Thyroid gland (tissue), 4 donors: ENCODE measurements at regions not wholly inside any gene's neighbourhood (a gene's known extent, or its start where the extent isn't known, plus 50 kb on each side); places are given as distances from the start of the nearest gene placed in this dataset.
A peak's percentile ranks its signal among the peaks of the same experiment; 100 is the strongest.

Experiments
- DNase-seq, 2 donors: peaks; one replicate each; pipeline ENCODE4 v3.0.0-alpha.2; 2019
- H3K27ac ChIP-seq, 3 donors: fragments of 200-600 bp; sonication (generic); 1 replicate in 2 of 3; 2 replicates in 1 of 3; pipeline ENCODE4 v1.5.1; 2016 to 2019; ENCODE audit warnings: mild to moderate bottlenecking in 1 of 3, moderate library complexity in 1 of 3
- H3K27me3 ChIP-seq: fragments of 200-600 bp; sonication (generic); one replicate; pipeline ENCODE4 v1.5.1; 2019
- H3K36me3 ChIP-seq, 2 donors: fragments of 200-600 bp; sonication (generic); one replicate each; pipeline ENCODE4 v1.5.1; 2016 to 2019
- H3K4me1 ChIP-seq, 2 donors: fragments of 200-600 bp; sonication (generic); one replicate each; pipeline ENCODE4 v1.5.1; 2017 to 2019
- H3K4me3 ChIP-seq, 3 donors: fragments of 200-600 bp; sonication (generic); replicated peaks in 1 of 3; 1 replicate in 2 of 3; 2 replicates in 1 of 3; pipeline ENCODE4 v1.5.1; 2016; ENCODE audit warnings: mild to moderate bottlenecking in 1 of 3
- H3K9me3 ChIP-seq: fragments of 200-600 bp; sonication (generic); one replicate; pipeline ENCODE4 v1.5.1; 2017
- POLR2A ChIP-seq, 2 donors: fragments of 450-650 bp; IDR thresholded peaks; one replicate each; pipeline ENCODE4 v1.6.1; 2017; ENCODE audit warnings: antibody characterized with exemption in 2 of 2, mild to moderate bottlenecking in 2 of 2, moderate library complexity in 1 of 2
- WGBS, 2 donors: methylation state at CpG; one replicate each; pipeline ENCODE4 v1.1.5; 2017; 5-methylcytosine and 5-hydroxymethylcytosine counted together
- intact Hi-C: fragments of 100-400 bp; cut with DNase I; formaldehyde crosslinking; loops from one replicate; pipeline ENCODE4 v1.15.1; 2023
- TF ChIP-seq, protein P1 (sequence below), 6 experiments: fragments of 200-600 bp in 3 of 6; fragments of 450-650 bp in 3 of 6; sonication (generic) in 3 of 6; IDR thresholded peaks; one replicate each; pipeline ENCODE4 v1.5.1; 2016 to 2019; ENCODE audit warnings: antibody characterized with exemption in 6 of 6, mild to moderate bottlenecking in 2 of 6, inconsistent platforms in 1 of 6, moderate library complexity in 1 of 6

DNA sequence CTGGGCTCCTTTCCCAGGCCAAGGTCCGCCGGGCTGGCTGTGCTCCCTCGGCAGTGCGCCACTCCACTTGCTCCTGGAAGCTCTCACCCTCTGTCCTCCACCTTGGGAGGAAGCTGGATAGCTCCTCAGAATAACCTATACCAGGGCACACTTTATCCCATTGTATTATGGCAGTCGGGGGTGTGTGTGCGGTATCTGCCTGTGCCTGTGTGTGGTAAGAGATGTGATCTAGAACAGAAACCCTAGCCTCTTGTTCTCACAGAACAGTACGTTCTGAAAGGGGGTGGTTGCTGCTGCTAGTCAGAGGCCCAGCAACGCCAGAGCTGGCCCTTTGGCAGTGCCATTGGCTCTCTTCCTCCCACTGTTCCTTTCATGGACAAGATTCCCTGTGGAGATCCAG lies 168.4 kb downstream of the TBXT start:
- no peak for DNase-seq
- H3K4me3 ChIP-seq: no peak overlapping the region
- TF ChIP-seq, protein P1, sequence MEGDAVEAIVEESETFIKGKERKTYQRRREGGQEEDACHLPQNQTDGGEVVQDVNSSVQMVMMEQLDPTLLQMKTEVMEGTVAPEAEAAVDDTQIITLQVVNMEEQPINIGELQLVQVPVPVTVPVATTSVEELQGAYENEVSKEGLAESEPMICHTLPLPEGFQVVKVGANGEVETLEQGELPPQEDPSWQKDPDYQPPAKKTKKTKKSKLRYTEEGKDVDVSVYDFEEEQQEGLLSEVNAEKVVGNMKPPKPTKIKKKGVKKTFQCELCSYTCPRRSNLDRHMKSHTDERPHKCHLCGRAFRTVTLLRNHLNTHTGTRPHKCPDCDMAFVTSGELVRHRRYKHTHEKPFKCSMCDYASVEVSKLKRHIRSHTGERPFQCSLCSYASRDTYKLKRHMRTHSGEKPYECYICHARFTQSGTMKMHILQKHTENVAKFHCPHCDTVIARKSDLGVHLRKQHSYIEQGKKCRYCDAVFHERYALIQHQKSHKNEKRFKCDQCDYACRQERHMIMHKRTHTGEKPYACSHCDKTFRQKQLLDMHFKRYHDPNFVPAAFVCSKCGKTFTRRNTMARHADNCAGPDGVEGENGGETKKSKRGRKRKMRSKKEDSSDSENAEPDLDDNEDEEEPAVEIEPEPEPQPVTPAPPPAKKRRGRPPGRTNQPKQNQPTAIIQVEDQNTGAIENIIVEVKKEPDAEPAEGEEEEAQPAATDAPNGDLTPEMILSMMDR (IDR thresholded peaks at IDR 0.05): no peak
- no peak for TF ChIP-seq POLR2A (IDR thresholded peaks at IDR 0.05)
- H3K27me3 ChIP-seq: no peaks in the 10 kb centered on the region
- no peaks in the 10 kb centered on the region for H3K9me3 ChIP-seq
- 90 to 96% methylated on average over 8 of the region's 8 CpGs for WGBS, 2 donors
- H3K4me1 ChIP-seq: peaks cover 0 to 3% of the 10 kb centered on the region in 2 donors
- H3K27ac ChIP-seq: no peak overlapping the region
- intact Hi-C loops: no loop called here
- no peaks in the 10 kb centered on the region for H3K36me3 ChIP-seq

DNA sequence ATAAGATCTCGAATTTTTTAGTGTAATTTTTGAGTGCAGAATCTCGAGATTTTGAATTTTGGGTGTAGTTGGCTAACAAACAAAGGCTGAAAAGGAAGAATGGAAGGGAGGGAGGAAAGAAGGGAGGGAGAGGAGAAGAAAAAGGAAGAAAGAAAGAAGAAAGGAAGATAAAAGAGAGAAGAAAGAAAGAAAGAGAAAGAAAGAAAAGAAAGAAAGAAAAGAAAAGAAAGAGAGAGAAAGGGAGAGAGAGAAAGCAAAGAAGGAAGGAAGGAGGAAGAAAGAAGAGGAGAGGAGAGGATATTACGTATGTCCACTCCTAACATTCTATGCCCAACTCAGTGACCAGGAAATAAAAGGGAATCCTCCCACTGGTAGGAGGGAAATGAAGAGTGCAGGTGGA lies 169.6 kb downstream of the TBXT start:
- Histone ChIP-seq H3K36me3 (no peaks in the 10 kb centered on the region), H3K27me3 (no peaks in the 10 kb centered on the region), H3K4me3 (no peak overlapping the region), H3K4me1 (peaks cover 0 to 3% of the 10 kb centered on the region in 2 donors), H3K9me3 (no peaks in the 10 kb centered on the region), H3K27ac (no peak overlapping the region)
- WGBS, 2 donors: 83% methylated on average over 3 of the region's 3 CpGs
- intact Hi-C loops: no loop called here
- TF ChIP-seq, protein P1 (IDR thresholded peaks at IDR 0.05): no peak
- no peak for TF ChIP-seq POLR2A (IDR thresholded peaks at IDR 0.05)
- DNase-seq: no peak

DNA sequence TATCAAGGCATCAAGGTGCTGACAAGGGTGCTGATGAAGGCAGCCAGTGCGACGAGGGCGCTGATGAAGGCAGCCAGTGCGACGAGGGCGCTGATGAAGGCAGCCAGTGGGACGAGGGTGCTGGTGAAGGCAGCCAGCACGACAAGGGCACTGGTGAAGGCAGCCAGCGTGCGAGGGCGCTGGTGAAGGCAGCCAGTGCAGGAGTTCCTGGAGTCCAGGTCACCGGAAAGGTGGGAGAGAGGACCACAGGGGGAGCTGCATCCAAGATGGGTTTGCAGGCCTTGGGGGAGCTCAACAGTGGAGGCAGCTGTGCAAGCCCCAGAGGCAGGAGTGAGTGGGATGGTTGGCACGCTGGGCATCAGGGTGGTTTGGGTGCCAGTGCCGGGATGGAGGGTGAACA lies 176.3 kb downstream of the TBXT start:
- no peaks in the 10 kb centered on the region for H3K27me3 ChIP-seq
- WGBS, 2 donors: 76 to 80% methylated on average over 14 of the region's 14 CpGs
- no peak overlapping the region for H3K4me3 ChIP-seq
- H3K4me1 ChIP-seq: peaks cover 3 to 6% of the 10 kb centered on the region in 2 donors
- no peak for DNase-seq
- H3K9me3 ChIP-seq: no peaks in the 10 kb centered on the region
- no peak overlapping the region for H3K27ac ChIP-seq
- H3K36me3 ChIP-seq: no peaks in the 10 kb centered on the region
- TF ChIP-seq, protein P1 (IDR thresholded peaks at IDR 0.05): no peak
- TF ChIP-seq POLR2A (IDR thresholded peaks at IDR 0.05): no peak
- intact Hi-C loops: no loop called here

DNA sequence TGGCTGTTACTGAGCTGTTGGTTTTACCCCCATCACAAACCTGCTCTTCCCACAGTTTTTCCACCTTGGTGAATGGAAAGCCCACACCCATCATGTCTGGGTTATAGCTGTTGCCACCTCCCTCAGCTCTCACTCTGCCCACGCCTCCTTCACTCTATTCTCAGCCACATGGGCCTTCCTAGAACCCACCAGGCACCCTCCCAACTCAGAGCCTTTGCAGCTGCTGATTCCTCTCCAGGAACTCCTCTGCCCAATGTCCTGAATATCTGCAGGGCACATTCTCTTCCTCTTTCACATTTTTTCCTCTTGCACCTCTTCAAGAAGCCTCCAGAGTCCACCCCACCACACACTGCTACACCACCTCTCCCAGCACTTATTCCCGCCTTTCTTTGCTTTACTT lies 177.4 kb downstream of the TBXT start:
- Histone ChIP-seq H3K27ac (no peak overlapping the region), H3K36me3 (no peaks in the 10 kb centered on the region), H3K4me1 (peaks cover 8 to 11% of the 10 kb centered on the region in 2 donors), H3K9me3 (no peaks in the 10 kb centered on the region), H3K27me3 (no peaks in the 10 kb centered on the region), H3K4me3 (no peak overlapping the region)
- 78 to 84% methylated on average over 2 of the region's 2 CpGs for WGBS, 2 donors
- TF ChIP-seq POLR2A (IDR thresholded peaks at IDR 0.05): no peak
- TF ChIP-seq, protein P1 (IDR thresholded peaks at IDR 0.05): no peak
- DNase-seq: no peak
- intact Hi-C loops: no loop called here

DNA sequence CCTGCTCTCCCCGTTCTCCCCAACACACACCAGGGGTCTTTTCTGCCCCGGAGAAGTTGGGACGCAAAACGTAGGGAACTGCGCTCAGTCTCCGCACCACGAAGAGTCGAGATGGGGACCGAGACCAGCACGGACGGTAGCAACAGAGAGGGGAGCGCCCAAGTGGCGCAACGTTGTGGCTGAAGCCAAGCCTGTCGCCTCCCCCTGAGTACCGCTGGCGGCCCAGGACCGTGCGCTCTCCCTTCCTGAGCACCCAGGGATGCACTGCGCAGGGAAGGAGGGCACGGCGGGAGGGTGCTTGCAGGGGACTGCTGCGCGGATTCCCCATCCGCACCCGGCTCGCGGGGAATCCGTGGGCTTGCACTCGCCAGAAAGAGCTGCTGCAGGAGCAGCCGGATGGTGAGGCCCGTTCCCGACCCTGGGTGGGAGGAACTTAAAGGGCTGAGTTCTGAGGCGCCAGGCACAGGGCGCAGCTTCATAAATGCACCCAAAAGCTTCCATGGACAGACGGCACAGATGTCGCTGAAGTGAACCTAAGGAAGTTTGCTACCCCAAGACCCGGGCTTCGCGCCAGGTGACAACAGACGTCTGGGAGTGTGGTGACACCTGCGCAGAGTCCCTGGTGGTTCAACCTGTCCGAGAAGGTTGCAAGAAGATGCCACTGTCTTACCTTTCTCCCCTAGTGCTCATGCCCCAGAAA lies 178.7 kb downstream of the TBXT start:
- Histone ChIP-seq H3K4me1 (peaks cover 9 to 13% of the 10 kb centered on the region in 2 donors), H3K9me3 (no peaks in the 10 kb centered on the region), H3K36me3 (no peaks in the 10 kb centered on the region), H3K4me3 (peak overlapping the region in 2 of 3 donors; percentile 49 to 66), H3K27me3 (no peaks in the 10 kb centered on the region), H3K27ac (no peak overlapping the region)
- WGBS, 2 donors: 8 to 22% methylated on average over 11 to 42 of the region's 43 CpGs
- DNase-seq: no peak
- TF ChIP-seq, protein P1 (IDR thresholded peaks at IDR 0.05): no peak
- TF ChIP-seq POLR2A (IDR thresholded peaks at IDR 0.05): no peak
- intact Hi-C loops: no loop called here
